GM21825 (cell line): ENCODE measurements at regions not wholly inside any gene's neighbourhood (a gene's known extent, or its start where the extent isn't known, plus 50 kb on each side); places are given as distances from the start of the nearest gene placed in this dataset.

Source experiments
- ATAC-seq: cut with Tn5 transposase; IDR thresholded peaks from one replicate; pipeline ENCODE4 v1.9.1; 2021; ENCODE audit warnings: mild to moderate bottlenecking, moderate library complexity; ENCODE audit not compliant: unreplicated experiment

DNA sequence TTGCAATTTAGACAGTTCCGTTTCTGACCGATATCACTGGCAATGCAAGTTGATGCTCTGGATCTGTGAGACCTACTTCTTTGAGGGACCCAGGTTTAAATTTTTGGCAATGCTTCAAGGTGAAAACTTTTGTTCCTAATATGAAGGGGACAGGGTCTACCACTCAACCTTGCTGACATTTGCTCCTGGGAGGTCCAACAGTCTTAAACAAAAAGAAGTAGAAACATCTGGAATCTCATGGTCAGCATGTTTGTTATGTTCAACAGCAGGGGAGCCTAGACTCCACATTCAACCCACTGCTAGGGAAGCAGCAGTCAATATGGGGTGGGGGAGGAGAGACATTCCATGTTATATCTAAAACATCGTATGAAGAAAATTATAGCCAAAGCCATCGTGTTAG lies 196.4 kb downstream of the SIM1 start:
- no peak for ATAC-seq

DNA sequence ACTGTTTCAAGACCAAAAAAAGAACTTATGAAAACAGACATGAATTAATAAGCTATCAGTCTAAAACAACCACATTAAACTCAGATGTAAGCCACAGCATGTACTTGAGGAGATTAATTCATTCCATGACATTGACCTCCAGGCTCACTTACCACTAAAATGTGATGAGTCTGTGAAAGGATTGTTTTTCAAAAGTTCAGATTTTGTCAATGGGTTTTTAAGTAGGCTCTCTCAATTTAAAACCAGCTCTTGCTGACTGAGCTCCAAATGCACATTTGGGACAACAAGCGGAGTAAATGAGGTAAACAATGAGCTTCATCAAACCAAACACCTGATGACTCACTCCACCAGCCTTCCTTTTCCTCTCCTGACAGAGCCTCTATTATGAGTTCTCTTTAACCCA lies 197.0 kb downstream of the SIM1 start:
- no peak for ATAC-seq

DNA sequence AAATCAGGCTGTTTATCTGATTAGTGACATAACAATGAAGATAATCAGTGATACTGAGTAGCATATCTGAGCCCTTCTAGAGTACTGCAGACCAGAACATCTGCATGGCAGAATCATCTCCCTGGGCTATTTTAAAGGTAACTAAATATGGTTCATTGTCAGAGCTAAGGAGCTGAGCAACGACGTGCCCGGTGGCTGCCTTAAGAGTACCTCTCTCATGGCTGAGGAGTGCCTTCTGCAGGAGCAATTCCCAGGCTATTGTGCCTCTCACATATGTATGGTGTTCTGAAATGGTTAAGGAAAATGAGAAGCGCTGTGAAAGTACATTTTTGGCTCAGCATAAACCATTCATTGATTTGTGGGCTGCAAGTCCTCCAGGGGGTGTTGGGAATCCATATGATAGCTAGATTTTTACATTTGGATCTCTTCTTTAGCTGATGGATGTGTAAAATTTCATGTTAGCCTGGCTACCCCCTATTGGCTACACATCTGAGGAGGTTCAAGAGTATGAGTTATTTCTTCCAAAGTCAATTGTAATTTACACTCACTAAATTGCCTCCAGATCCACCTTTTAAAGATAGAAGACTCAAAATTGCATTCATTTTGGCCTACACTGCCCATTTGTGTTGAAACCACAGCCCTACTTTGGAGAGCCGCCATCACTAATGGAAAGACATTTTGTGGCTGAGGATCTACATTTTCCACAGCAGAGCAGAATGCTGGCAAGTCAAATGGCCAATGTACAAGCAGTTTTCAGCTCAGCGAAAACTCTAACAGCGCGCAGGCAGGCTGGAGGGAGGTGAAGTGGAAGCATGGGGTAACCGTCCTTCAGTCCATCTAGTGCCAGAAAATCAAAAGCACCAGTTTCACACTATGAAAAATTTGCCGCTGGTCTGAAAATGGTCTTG lies 198.0 kb downstream of the SIM1 start:
- ATAC-seq: no peak

DNA sequence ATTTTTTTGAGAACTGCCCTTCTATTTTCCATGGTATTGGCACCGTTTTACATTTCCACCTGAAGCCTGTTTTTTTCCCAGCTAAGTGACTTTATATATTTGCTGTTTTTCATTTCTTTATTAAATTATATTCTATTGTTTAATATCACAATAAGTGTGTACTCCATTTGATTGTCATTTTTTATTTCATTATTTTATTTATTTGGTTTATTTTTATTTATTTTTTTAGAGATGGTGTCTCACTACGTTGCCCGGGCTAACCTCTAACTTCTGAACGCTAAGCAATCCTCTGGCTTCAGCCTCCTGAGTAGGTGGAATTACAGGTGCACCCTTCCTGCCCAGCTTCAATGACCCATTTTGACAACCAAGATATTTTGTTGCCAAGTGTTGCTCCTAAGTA lies 202.6 kb downstream of the SIM1 start:
- ATAC-seq: no peak

DNA sequence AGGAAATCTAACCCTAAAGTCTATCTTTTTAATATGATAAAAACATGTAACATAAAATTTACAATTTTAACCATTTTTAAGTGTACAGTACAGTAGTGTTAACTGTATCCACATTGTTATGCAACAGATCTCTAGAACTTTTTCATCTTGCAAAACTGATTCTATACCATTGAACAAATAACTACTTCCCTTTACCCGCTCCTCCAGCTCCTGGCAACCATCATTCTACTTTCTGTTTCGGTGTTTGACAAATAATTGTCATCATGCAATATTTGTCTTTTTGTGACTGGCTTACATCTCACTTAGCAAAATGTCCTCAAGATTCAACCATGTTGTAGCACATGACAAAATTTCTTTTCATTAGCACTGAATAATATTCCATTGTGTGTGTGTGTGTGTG lies 203.2 kb downstream of the SIM1 start:
- no peak for ATAC-seq

DNA sequence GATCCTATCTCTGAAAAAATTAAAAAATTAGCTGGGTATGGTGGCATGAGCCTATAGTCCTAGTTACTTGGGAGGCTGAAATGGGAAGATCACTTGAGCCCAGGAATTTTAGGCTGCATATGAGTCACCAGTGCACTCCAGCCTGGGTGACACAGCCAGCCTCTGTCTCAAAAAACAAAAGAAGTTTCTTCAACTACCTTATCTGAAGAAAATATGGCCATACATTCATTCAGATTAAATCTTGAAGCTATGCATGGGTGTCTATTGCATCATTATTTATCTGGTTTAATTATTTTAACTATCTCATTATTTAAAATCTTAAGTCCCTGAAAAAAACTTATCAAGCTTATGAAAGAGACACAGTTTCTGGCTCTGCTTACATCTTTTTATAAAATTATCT lies 204.1 kb downstream of the SIM1 start:
- ATAC-seq: no peak

DNA sequence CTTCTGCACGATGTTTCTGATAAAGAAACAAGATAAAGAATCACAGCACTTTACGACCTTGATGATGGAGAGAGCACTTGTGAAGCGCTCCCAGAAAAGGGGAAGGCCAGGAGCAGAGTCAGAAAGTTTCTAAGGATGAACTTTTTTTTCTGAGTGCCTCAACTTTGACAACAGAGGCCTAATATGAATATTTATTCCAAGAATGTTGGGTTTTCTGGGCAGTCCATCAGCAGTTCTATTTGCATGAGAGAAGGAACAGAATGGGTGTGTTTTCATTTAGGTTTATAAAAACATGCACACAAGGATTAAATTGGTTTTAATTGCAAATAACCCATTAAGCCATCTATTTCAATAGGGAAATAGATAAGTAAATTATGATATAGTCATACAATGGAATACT lies 204.9 kb downstream of the SIM1 start:
- ATAC-seq: no peak

DNA sequence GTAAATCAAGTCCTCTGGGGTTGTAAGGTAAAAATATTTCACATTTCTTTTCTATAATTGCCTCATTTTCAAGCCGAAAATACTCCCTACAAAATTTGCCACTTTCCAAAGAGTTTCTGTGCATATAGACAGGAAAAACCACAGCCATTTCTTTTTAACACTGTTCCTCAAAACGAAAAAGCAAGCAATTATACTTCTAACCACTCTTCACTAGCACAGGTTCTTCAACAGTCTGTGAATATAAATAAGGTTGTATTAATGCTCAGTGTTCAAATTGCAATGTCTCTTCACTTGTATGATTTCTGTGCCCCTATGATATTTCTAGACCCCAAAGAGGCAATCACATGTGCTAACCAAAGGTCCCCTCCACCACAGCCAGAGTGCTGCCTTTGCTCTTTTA lies 206.0 kb downstream of the SIM1 start:
- ATAC-seq: no peak

DNA sequence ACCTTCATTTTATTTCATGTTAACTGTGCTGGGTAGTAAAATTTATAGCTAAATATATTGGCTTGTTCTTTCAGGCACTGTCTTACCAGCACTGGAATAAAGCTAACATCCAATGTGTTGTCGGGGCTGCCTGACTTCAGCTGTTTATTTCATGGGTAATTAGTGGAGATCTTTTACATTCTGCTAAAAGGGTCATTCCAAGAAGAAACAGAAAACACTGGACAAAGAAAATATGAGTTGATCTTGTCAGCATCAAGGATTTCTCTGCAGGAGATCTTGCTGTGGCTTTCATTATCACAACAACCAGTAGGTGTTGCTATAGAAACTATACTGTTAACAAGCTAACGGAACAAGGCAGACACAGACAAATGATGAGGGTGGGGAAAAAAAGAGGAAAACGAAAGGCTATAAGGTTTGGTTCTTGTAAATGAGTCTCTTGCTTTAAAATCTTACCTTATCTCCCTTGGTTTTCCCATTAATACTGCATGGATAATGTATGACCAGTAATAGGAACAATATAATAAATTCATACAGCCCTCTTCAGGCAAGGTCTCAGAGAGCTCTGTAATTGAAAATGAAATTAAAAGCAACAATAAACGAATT lies 206.8 kb downstream of the SIM1 start:
- peak; percentile 94 for ATAC-seq

DNA sequence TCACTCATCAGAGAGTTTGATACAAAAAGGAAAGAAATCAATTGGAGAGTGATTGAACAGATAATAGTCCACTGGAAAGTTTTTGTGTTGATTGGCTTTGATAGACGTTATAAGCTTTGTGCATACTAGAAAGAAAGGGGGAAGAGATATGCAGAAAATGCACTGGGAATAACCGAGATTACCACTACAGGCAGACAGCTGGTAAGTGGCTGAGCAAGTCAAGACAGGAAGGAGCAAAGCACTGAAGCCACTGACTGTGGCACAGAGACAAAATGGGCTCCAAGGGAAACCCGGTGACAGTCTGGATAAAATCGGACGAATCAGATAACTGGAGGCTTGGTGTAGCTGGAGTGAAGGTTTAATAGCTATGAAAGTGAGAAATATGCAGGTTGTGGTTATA lies 209.0 kb downstream of the SIM1 start:
- no peak for ATAC-seq

DNA sequence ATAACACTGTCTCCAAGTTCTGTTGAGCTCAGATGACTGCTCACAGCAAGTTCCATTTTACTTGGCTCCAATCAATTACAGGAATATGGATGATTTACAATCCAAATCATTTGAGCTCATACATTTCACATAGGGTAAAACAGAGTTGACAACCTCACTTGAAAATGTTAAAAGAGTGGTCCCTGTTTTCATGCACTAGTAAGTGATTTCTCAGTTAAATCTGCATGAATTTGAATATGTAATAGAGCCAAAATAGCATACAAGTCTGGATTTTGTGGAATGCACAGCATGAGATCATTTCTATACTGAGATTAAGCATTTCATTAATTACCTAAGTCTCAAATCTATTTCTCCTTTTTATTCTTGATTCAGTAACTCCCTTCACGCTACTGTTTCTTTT lies 217.6 kb downstream of the SIM1 start:
- no peak for ATAC-seq

DNA sequence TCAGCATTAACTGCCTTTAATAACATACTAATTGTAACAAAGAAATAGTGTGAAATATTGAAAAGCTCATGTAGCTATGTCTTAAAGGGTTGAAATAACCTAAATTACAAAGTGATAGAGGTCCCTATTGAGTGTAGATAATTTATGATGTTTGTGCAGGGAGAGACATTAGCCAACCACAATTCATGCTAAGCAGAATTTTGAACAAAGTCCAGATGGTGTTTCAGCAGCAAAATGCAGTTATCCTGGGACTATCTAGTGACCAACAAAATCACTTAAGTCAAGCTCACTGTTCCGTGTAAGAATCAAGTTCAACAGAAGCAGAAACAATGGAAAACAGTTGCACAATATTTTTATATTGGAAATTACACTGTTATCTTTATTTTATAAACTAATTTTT lies 218.5 kb downstream of the SIM1 start:
- ATAC-seq: no peak

DNA sequence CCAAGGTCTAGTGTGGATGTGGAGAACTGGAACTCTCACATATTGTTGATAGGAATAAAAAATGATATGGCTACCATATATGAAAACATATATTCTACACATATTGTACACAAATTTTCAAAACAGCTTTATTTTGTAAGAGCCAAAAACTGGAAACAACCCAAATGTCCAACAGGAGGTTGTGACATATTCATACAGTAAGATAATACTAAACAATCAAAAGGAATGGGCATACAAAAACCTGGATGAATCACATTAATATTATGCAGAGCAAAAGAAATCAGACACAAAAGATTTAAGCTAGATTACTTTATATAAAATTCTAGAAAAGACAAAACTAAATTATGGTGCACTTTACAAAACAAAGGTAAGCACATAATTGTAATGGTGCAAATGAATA lies 223.9 kb downstream of the SIM1 start:
- no peak for ATAC-seq

DNA sequence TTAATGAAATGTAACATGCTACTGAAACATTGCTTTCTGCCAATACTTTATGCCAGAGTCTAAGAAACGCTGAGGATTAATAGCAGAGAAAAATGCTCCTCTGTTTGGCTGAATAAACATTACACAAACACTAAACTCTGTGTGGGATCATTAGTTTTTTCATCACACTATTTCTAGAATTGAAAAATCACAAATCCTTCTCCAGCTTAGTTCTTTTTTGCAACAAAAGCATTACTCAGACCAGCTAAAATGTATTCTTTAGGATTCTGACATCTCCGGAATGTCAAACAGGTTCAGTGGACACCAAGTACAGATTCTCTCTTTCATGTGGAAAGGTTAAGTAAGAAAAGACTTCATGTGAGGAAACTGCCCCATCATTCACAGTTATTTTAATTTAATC lies 226.9 kb downstream of the SIM1 start:
- no peak for ATAC-seq

DNA sequence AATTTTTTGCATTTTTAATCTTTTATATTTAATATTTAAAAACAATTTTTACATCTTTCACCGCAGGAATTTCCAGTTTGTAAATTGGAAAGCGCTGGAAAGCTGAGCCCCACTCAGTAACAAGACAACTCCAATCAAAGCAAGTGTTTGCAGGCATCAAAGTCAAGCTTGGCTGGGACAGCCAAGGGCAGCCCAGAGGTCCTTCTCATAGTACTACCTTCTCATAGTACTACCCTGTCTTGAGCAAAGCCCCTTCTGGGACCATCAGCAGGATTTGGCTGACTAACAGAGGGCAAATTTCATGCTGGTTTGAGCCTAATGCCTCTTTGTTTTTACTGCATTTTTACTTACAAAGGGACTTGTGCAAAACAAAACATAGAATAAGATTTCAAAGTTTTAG lies 228.3 kb downstream of the SIM1 start:
- no peak for ATAC-seq

DNA sequence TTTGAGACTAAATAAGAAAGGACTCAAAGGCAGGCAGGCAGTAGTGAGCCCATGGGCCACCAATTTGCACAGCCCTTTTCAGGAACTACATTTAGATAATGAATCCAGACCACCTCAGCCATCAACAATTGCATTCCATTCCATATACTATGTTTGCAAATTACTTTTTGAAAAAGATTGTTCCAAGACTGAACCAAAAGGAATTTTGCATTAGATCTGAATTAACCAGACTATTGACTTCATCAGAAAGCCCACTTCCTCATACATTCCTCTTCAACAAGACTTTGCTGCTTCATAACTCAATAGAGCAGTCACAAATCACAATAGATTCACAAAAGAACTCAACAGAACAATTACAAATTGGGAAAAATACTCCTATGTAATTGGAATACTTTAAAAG lies 229.1 kb downstream of the SIM1 start:
- ATAC-seq: no peak

DNA sequence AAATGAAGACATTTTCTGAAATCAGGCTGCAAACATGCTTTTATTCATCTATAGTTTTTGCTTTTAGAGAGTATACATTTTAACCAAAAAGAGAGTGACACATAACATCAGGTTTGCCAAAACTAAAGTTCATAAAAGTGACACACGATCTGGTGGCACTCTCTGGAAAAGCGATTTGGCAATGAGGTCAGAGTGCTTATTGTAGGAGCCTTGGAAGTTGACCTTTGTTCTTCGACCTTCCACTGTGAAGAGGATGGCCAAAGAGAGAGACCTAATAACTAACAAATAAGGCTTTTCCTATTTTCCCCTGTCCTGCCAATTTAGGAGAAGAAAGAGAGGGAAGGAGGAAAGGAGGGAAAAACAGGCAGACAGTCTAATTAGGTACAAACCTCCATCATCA lies 230.1 kb downstream of the SIM1 start:
- ATAC-seq: no peak

DNA sequence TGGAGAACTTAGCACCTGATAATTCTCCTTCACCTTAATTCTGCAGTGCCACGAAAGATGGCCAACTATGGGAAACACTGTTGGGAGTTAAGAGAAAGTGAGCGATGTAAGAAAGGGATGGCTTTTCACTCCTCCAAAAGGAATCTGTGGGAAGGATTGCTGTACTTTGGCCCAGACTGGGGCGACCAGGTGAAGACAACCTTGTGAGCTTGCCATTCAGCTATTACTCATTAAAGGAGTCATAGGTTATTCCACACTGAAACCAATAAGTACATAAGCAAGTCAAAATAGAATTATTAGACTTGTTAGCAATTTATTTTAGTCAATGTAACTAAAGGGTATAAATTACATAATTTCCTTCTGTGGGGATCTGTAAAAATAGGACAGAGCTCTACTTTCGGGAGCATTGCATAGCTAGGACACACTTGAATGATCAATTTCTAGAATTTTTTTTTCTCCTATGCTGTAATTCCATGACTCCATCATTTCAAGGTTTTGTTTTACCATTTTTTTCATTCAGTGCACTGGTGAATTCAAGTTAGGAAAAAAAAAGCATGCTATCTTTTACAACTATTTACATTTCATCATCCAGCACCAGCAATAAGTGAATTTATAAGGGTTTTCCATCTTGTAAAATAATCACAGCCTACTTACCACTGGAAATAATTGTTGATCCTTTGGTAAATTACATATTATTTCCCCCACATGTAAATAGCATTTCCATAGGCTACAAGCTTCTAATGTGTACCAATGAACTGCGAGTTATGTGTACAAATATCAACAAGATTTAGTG lies 231.7 kb downstream of the SIM1 start:
- no peak for ATAC-seq

DNA sequence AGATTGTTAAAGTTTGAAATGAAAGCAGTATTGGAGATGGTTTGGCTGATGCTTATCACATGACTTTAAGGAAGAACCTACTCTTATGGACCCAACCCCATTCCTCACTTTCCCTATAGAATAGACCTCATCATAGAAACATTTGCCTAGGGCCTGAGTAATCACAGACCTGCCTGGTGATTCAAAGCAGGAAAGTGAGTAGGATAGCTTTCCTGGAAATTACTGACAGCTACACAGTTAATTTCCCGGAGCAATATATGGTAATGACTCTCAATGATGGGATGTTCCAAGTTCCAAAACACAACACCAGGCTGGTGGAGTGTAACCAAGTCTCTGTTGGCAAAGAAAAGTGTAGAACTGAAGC lies 233.8 kb downstream of the SIM1 start:
- ATAC-seq: no peak

DNA sequence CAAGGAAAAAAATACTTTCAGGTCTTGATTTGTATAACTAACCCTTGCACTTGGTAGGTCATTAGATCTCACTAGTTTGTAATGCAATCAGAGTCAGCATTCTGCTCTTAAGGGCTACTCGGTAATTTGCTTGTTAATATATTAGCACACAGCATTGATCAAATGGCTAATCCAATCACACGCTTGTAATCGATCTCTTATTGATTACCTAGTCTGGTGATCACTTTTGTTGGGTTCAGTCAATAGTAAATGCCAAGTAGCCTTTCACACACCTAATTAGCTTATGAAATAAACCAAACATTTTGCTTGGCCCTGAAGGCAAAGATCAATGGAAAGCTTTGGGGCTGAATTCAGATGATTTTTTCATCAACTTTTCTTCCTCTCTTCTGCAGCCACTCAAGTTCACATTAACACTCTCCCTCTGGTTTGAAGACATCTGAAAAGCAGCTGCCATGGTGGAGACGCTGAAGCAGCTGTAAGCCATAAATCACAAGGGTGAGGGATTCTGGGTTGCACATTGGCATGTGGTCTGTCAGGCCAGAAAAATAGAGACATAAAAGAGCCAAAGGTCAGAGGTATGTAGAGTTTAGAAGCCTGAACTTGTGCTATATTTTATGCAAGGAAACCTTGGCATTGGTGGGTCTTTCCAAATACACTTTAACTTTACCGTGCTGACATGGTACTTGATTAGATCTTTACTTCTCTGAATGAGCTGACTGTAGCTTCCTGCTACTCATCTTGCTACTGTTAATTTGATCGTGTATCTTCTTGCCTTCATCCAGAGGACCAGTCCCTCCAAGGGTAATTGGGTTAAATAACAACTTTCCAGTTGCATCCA lies 234.4 kb downstream of the SIM1 start:
- ATAC-seq: no peak

DNA sequence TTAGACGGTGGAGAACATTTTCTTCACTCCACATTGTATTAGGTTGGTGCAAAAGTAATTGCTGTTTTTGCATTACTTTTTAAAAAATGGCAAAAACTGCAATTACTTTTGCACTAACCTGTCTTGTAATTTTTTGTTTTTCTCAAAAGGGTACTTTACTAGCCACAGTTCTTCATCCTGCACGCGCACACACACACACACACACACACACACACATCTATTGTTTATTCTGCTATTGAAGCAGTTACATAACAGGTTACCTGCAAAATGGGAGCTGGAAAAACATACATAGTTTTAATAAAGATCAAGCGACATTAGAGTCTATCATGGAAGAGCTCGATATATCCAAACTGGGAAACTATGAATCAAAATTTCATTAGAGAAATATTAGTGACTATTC lies 235.2 kb downstream of the SIM1 start:
- no peak for ATAC-seq
